Embryonic facial prominence (tissue), 1 donor: ENCODE measurements at regions not wholly inside any gene's neighbourhood (a gene's known extent, or its start where the extent isn't known, plus 50 kb on each side); places are given as distances from the start of the nearest gene placed in this dataset.

Experiments used
- DNase-seq: peaks from one replicate; pipeline ENCODE4 v3.0.0-alpha.2; 2016; ENCODE audit errors: extremely low spot score

- DNase-seq: no peak
Observed at GRCh38 chr5:59976342-59976741, 82.8 kb upstream of the PDE4D start.

GRCh38 chr5:59972043-59972442 is 78.5 kb upstream of the PDE4D start:
- DNase-seq: no peak

- DNase-seq: no peak
Observed at GRCh38 chr5:59959330-59959729, 65.8 kb upstream of the PDE4D start.

GRCh38 chr5:59956130-59956783 is 62.7 kb upstream of the PDE4D start:
- DNase-seq: no peak

- DNase-seq: no peak
Observed at GRCh38 chr5:59955241-59955640, 61.7 kb upstream of the PDE4D start.

- no peak for DNase-seq
Observed at GRCh38 chr5:59943452-59944113, 50.1 kb upstream of the PDE4D start.
